ENCODE measurements at regions not wholly inside any gene's neighbourhood (a gene's known extent, or its start where the extent isn't known, plus 50 kb on each side); places are given as distances from the start of the nearest gene placed in this dataset.

DNA sequence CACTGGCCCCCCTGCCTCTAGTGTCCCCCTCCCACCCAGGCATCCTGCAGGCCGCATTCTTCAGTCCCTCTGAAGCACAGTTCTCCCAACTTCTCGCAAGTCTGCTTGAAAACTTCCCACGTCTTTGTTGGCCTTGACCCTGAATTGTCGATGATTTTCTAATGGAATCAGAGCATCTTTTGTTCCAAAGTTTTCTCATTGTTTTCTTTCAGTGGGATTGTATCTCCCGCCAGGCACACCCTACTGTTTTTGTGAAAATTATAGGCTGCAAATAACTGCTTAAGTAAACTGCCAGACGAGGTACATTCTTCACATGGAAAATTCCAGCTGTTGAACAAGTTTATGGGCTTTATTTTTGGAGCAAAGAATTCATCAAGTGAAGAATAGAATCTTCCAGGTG lies 122.6 kb upstream of the SLC25A48 start:
- TF ChIP-seq ZFX (IDR thresholded peaks at IDR 0.05; ENCODE audit: borderline replicate concordance) = no peak
- TF ChIP-seq CTCF (IDR thresholded peaks at IDR 0.05) = no peak

Measured in 22Rv1 (cell line).